ENCODE measurements at regions not wholly inside any gene's neighbourhood (a gene's known extent, or its start where the extent isn't known, plus 50 kb on each side); places are given as distances from the start of the nearest gene placed in this dataset.

DNA sequence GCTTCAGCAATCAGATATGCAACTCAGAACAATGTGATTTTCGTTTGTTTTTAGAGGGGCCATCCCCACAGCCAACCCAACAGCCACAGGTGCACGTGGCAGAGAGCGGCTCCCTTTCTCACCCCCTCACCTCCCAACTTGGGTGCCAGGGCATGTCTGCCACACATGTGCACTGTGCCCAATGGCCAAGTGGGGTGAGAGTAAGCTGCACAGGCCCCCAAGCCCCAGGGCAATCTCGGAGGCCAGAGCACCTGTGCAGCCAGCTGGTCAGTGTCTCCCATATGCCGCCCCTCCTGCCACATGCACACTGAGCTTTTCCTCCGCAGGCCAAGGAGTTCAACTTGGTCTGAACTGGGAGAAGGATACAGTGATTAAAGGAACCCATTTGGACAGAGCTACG lies 1130.2 kb downstream of the DSC3 start:
- Histone ChIP-seq H3K4me3 (replicated peaks; ENCODE audit: insufficient read depth, low read length) (no peak overlapping the region), H3K27me3 (ENCODE audit: insufficient read depth, poor library complexity, severe bottlenecking) (no peaks in the 10 kb centered on the region), H3K27ac (replicated peaks) (no peak overlapping the region)
- DNase-seq (ENCODE audit: low read depth in 1 of 2, low spot score in 1 of 2), result no peak
- TF ChIP-seq, protein P1, sequence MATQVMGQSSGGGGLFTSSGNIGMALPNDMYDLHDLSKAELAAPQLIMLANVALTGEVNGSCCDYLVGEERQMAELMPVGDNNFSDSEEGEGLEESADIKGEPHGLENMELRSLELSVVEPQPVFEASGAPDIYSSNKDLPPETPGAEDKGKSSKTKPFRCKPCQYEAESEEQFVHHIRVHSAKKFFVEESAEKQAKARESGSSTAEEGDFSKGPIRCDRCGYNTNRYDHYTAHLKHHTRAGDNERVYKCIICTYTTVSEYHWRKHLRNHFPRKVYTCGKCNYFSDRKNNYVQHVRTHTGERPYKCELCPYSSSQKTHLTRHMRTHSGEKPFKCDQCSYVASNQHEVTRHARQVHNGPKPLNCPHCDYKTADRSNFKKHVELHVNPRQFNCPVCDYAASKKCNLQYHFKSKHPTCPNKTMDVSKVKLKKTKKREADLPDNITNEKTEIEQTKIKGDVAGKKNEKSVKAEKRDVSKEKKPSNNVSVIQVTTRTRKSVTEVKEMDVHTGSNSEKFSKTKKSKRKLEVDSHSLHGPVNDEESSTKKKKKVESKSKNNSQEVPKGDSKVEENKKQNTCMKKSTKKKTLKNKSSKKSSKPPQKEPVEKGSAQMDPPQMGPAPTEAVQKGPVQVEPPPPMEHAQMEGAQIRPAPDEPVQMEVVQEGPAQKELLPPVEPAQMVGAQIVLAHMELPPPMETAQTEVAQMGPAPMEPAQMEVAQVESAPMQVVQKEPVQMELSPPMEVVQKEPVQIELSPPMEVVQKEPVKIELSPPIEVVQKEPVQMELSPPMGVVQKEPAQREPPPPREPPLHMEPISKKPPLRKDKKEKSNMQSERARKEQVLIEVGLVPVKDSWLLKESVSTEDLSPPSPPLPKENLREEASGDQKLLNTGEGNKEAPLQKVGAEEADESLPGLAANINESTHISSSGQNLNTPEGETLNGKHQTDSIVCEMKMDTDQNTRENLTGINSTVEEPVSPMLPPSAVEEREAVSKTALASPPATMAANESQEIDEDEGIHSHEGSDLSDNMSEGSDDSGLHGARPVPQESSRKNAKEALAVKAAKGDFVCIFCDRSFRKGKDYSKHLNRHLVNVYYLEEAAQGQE (IDR thresholded peaks at IDR 0.05; ENCODE audit: insufficient replicate concordance, low read depth), result no peak
- TF ChIP-seq SPI1 (IDR thresholded peaks at IDR 0.05; ENCODE audit: borderline replicate concordance, low read depth), result no peak
- no peak for TF ChIP-seq POLR2AphosphoS5 (IDR thresholded peaks at IDR 0.05; ENCODE audit: low read depth)
- TF ChIP-seq, protein P2, sequence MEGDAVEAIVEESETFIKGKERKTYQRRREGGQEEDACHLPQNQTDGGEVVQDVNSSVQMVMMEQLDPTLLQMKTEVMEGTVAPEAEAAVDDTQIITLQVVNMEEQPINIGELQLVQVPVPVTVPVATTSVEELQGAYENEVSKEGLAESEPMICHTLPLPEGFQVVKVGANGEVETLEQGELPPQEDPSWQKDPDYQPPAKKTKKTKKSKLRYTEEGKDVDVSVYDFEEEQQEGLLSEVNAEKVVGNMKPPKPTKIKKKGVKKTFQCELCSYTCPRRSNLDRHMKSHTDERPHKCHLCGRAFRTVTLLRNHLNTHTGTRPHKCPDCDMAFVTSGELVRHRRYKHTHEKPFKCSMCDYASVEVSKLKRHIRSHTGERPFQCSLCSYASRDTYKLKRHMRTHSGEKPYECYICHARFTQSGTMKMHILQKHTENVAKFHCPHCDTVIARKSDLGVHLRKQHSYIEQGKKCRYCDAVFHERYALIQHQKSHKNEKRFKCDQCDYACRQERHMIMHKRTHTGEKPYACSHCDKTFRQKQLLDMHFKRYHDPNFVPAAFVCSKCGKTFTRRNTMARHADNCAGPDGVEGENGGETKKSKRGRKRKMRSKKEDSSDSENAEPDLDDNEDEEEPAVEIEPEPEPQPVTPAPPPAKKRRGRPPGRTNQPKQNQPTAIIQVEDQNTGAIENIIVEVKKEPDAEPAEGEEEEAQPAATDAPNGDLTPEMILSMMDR (IDR thresholded peaks at IDR 0.05; ENCODE audit: insufficient read depth, low read length), result no peak
- TF ChIP-seq GABPA (IDR thresholded peaks at IDR 0.05; ENCODE audit: low read depth), result no peak

DNA sequence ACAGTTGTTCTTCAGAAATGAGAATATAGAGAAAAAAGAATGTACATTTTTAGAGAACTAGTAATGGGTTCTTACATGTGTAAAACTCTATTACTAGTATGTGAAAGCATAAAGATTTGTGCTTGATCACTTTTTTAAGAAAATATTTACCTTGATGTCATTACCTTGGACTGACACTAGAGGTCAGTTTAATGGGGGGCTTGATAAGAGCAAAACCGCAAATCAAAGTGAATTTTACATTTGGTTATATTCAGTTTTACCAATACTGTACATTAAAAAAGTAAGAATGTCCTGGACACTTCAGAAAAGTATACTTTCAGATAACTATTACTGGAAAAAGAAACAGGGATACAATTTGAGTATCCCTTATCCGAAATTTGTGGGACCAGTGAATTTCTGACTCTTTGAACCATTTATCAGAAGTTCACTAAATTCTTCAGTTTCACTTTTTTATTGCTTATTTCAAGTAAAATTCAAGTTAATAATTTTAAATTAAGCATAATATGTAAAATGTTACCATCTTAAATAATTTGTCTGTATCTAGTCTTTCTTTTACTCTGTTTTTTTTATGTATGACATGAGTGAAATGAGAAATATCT lies 1149.5 kb downstream of the DSC3 start:
- peaks cover 2% of the 10 kb centered on the region for H3K27me3 ChIP-seq (ENCODE audit: insufficient read depth, poor library complexity, severe bottlenecking)
- TF ChIP-seq, protein P2 (IDR thresholded peaks at IDR 0.05; ENCODE audit: insufficient read depth, low read length), result no peak
- no peak for TF ChIP-seq GABPA (IDR thresholded peaks at IDR 0.05; ENCODE audit: low read depth)
- no peak for TF ChIP-seq POLR2AphosphoS5 (IDR thresholded peaks at IDR 0.05; ENCODE audit: low read depth)
- H3K27ac ChIP-seq (replicated peaks), result no peak overlapping the region
- H3K4me3 ChIP-seq (replicated peaks; ENCODE audit: insufficient read depth, low read length), result no peak overlapping the region
- no peak for DNase-seq (ENCODE audit: low read depth in 1 of 2, low spot score in 1 of 2)

DNA sequence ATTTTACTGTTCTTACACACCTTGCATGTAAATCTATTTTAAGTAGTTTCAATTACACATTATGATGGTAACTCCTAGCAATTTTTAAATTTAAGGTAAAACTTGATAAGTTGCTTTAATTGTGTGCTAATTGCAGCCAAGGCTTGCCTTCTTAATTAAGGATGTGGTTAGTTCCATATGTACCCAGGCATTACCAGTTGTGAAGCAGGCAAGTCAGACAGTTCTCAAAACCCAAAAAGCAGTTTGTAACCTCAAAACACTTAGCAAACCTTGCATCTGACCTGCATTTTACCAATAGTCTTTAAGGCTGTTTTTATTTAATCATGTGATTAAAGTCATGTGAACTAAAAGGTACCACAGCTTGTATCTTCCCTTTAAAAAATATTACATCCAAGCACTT lies 1159.4 kb downstream of the DSC3 start:
- TF ChIP-seq GABPA (IDR thresholded peaks at IDR 0.05; ENCODE audit: low read depth) (no peak), SPI1 (IDR thresholded peaks at IDR 0.05; ENCODE audit: borderline replicate concordance, low read depth) (no peak), POLR2AphosphoS5 (IDR thresholded peaks at IDR 0.05; ENCODE audit: low read depth) (no peak)
- TF ChIP-seq, protein P1 (IDR thresholded peaks at IDR 0.05; ENCODE audit: insufficient replicate concordance, low read depth), result no peak
- TF ChIP-seq, protein P2 (IDR thresholded peaks at IDR 0.05; ENCODE audit: insufficient read depth, low read length), result no peak
- Histone ChIP-seq H3K27ac (replicated peaks) (no peak overlapping the region), H3K4me3 (replicated peaks; ENCODE audit: insufficient read depth, low read length) (no peak overlapping the region), H3K27me3 (ENCODE audit: insufficient read depth, poor library complexity, severe bottlenecking) (no peaks in the 10 kb centered on the region)
- no peak for DNase-seq (ENCODE audit: low read depth in 1 of 2, low spot score in 1 of 2)

DNA sequence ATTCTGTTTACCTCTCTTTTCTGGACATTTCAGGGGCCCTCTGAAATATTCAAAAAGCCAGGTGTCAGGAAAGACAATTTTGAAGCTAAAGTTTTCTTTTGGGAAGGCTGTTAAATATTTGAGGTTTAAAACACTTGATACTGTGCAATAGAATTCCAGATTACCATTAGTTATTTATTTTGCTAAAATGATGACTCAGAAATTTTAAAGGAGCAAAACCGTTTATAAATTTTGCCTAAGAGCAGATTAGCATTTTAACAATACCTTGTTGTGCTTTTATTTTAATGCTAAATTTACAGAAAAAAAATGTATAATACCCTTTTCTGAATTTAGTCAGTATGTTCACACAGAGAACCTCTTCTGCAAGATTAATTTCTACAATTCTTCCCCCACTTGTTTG lies 1159.9 kb downstream of the DSC3 start:
- TF ChIP-seq, protein P2 (IDR thresholded peaks at IDR 0.05; ENCODE audit: insufficient read depth, low read length), result no peak
- no peak for TF ChIP-seq POLR2AphosphoS5 (IDR thresholded peaks at IDR 0.05; ENCODE audit: low read depth)
- TF ChIP-seq GABPA (IDR thresholded peaks at IDR 0.05; ENCODE audit: low read depth), result no peak
- TF ChIP-seq, protein P1 (IDR thresholded peaks at IDR 0.05; ENCODE audit: insufficient replicate concordance, low read depth), result no peak
- TF ChIP-seq SPI1 (IDR thresholded peaks at IDR 0.05; ENCODE audit: borderline replicate concordance, low read depth), result no peak
- no peaks in the 10 kb centered on the region for H3K27me3 ChIP-seq (ENCODE audit: insufficient read depth, poor library complexity, severe bottlenecking)
- no peak for DNase-seq (ENCODE audit: low read depth in 1 of 2, low spot score in 1 of 2)
- H3K4me3 ChIP-seq (replicated peaks; ENCODE audit: insufficient read depth, low read length), result no peak overlapping the region
- H3K27ac ChIP-seq (replicated peaks), result no peak overlapping the region
